Sigmoid colon (tissue), 4 donors: ENCODE measurements at regions not wholly inside any gene's neighbourhood (a gene's known extent, or its start where the extent isn't known, plus 50 kb on each side); places are given as distances from the start of the nearest gene placed in this dataset.
"Not testable (repeated sequence)": the region's sequence is repeated elsewhere in the genome, so short reads cannot be mapped to it uniquely, and the experiment has no call there.

Experiments
- EP300 ChIP-seq, 4 donors: sonication (generic); formaldehyde crosslinking; IDR thresholded peaks; one replicate each; pipeline ENCODE4 v1.6.1; 2017; ENCODE audit warnings: antibody characterized with exemption in 4 of 4
- POLR2A ChIP-seq, 2 donors: fragments of 450-650 bp; IDR thresholded peaks; one replicate each; pipeline ENCODE4 v1.6.1; 2016; ENCODE audit warnings: antibody characterized with exemption in 2 of 2, mild to moderate bottlenecking in 2 of 2, moderate library complexity in 2 of 2

GRCh38 chr15:44829150-44829549, 92.8 kb downstream of the TRIM69 start:
- TF ChIP-seq POLR2A, EP300 (IDR thresholded peaks at IDR 0.05): not testable (repeated sequence)
